Fibroblast of lung (primary cell): ENCODE measurements at regions not wholly inside any gene's neighbourhood (a gene's known extent, or its start where the extent isn't known, plus 50 kb on each side); places are given as distances from the start of the nearest gene placed in this dataset.

Experiments used
- CTCF ChIP-seq, 2 donors: IDR thresholded peaks in 1 of 2; conservative IDR thresholded peaks in 1 of 2; 1 replicate in 1 of 2; 2 replicates in 1 of 2; pipeline ENCODE4 v1.5.1; 2011 to 2012; ENCODE audit warnings: low read length in 2 of 2, control low read depth in 1 of 2, inconsistent platforms in 1 of 2, low read depth in 1 of 2, mild to moderate bottlenecking in 1 of 2
- EZH2 ChIP-seq: IDR thresholded peaks from 2 replicates; pipeline ENCODE4 v1.5.1; 2012; ENCODE audit warnings: low read length, control low read depth, mild to moderate bottlenecking; ENCODE audit errors: missing control alignments

- TF ChIP-seq EZH2 (no peak), CTCF (conservative IDR thresholded peaks at IDR 0.05 in 1 of 2, IDR thresholded peaks at IDR 0.05 in 1 of 2; ENCODE audit: low read depth in 1 of 2, low read length in 2 of 2) (no peak)
Observed at GRCh38 chr2:65901756-65902155, 469.4 kb upstream of the SPRED2 start.
